ENCODE measurements at regions not wholly inside any gene's neighbourhood (a gene's known extent, or its start where the extent isn't known, plus 50 kb on each side); places are given as distances from the start of the nearest gene placed in this dataset.
"Not testable (repeated sequence)": the region's sequence is repeated elsewhere in the genome, so short reads cannot be mapped to it uniquely, and the experiment has no call there.

- no peaks in the 10 kb centered on the region for H3K36me3 ChIP-seq (ENCODE audit: insufficient read depth, low read length)
Observed at GRCh38 chr7:77484785-77485184, 52.3 kb upstream of the PTPN12 start.

GRCh38 chr7:77482015-77482414 is 55.1 kb upstream of the PTPN12 start:
- no peaks in the 10 kb centered on the region for H3K36me3 ChIP-seq (ENCODE audit: insufficient read depth, low read length)
- CTCF ChIA-PET (ENCODE audit: partially characterized antibody) = no interaction called here
- no peak overlapping the region for H3K4me3 Mint-ChIP-seq
- H3K27me3 ChIP-seq (ENCODE audit: insufficient read depth, low read length) = no peaks in the 10 kb centered on the region
- no peak for DNase-seq
- H3K27me3 Mint-ChIP-seq = peaks cover 3 to 4% of the 10 kb centered on the region in 2 donors
- H3K27ac ChIP-seq (ENCODE audit: low read depth, low read length) = no peak overlapping the region
- H3K36me3 Mint-ChIP-seq = no peaks in the 10 kb centered on the region
- no peaks in the 10 kb centered on the region for H3K9me3 ChIP-seq (ENCODE audit: control insufficient read depth in 1 of 2, low read length in 2 of 2)
- no peaks in the 10 kb centered on the region for H3K4me1 ChIP-seq (ENCODE audit: insufficient read depth, low read length)
- H3K4me1 Mint-ChIP-seq = peaks cover 4 to 6% (median 5%) of the 10 kb centered on the region in 4 donors
- H3K4me3 ChIP-seq (ENCODE audit: low read length in 2 of 2) = no peak overlapping the region
- POLR2A ChIA-PET (ENCODE audit: partially characterized antibody) = no interaction called here
- peaks cover 0 to 2% (median 0%) of the 10 kb centered on the region in 8 donors for H3K9me3 Mint-ChIP-seq
- H3K27ac Mint-ChIP-seq = no peak overlapping the region
- intact Hi-C loops (cut with micrococcal nuclease) = no loop called here

More at GRCh38 chr7:77484785-77485184, 52.3 kb upstream of the PTPN12 start:
- DNase-seq = no peak
- ChIA-PET POLR2A (ENCODE audit: partially characterized antibody) (no interaction called here), CTCF (ENCODE audit: partially characterized antibody) (no interaction called here)
- Histone ChIP-seq H3K27ac (ENCODE audit: low read depth, low read length) (no peak overlapping the region), H3K4me1 (ENCODE audit: insufficient read depth, low read length) (no peaks in the 10 kb centered on the region), H3K4me3 (ENCODE audit: low read length in 2 of 2) (no peak overlapping the region), H3K27me3 (ENCODE audit: insufficient read depth, low read length) (no peaks in the 10 kb centered on the region), H3K9me3 (ENCODE audit: control insufficient read depth in 1 of 2, low read length in 2 of 2) (no peaks in the 10 kb centered on the region)
- Mint-ChIP-seq H3K9me3 (peaks cover 0 to 2% (median 0%) of the 10 kb centered on the region in 8 donors), H3K4me3 (no peak overlapping the region), H3K27me3 (peaks cover 3 to 9% of the 10 kb centered on the region in 2 donors), H3K4me1 (peaks cover 4 to 6% (median 6%) of the 10 kb centered on the region in 4 donors), H3K36me3 (no peaks in the 10 kb centered on the region), H3K27ac (peak overlapping the region in 2 of 7 donors; percentile 5 to 69)
- intact Hi-C loops (cut with micrococcal nuclease) = no loop called here

GRCh38 chr7:77481615-77482014 is 55.5 kb upstream of the PTPN12 start:
- Histone ChIP-seq H3K9me3 (ENCODE audit: control insufficient read depth in 1 of 2, low read length in 2 of 2) (no peaks in the 10 kb centered on the region), H3K27me3 (ENCODE audit: insufficient read depth, low read length) (no peaks in the 10 kb centered on the region), H3K27ac (ENCODE audit: low read depth, low read length) (no peak overlapping the region), H3K4me3 (ENCODE audit: low read length in 2 of 2) (no peak overlapping the region), H3K4me1 (ENCODE audit: insufficient read depth, low read length) (no peaks in the 10 kb centered on the region), H3K36me3 (ENCODE audit: insufficient read depth, low read length) (no peaks in the 10 kb centered on the region)
- DNase-seq = no peak
- POLR2A ChIA-PET (ENCODE audit: partially characterized antibody) = no interaction called here
- H3K27me3 Mint-ChIP-seq = peaks cover 3 to 4% of the 10 kb centered on the region in 2 donors
- peak overlapping the region in 1 of 7 donors; percentile 33 for H3K27ac Mint-ChIP-seq
- peaks cover 0 to 2% (median 0%) of the 10 kb centered on the region in 8 donors for H3K9me3 Mint-ChIP-seq
- intact Hi-C loops (cut with micrococcal nuclease) = no loop called here
- no peaks in the 10 kb centered on the region for H3K36me3 Mint-ChIP-seq
- H3K4me1 Mint-ChIP-seq = peaks cover 4 to 6% (median 5%) of the 10 kb centered on the region in 4 donors
- H3K4me3 Mint-ChIP-seq = no peak overlapping the region
- CTCF ChIA-PET (ENCODE audit: partially characterized antibody) = no interaction called here

- H3K4me1 ChIP-seq (ENCODE audit: insufficient read depth, low read length); H3K27me3 ChIP-seq (ENCODE audit: insufficient read depth, low read length); CTCF ChIA-PET (ENCODE audit: partially characterized antibody); H3K4me1 Mint-ChIP-seq; H3K27me3 Mint-ChIP-seq; H3K4me3 Mint-ChIP-seq; H3K9me3 ChIP-seq (ENCODE audit: control insufficient read depth in 1 of 2, low read length in 2 of 2); intact Hi-C loops (cut with micrococcal nuclease); H3K9me3 Mint-ChIP-seq; H3K36me3 Mint-ChIP-seq; POLR2A ChIA-PET (ENCODE audit: partially characterized antibody); H3K36me3 ChIP-seq (ENCODE audit: insufficient read depth, low read length); DNase-seq; H3K27ac Mint-ChIP-seq; H3K4me3 ChIP-seq (ENCODE audit: low read length in 2 of 2); H3K27ac ChIP-seq (ENCODE audit: low read depth, low read length): not testable (repeated sequence)
Observed at GRCh38 chr7:77480102-77480627, 56.9 kb upstream of the PTPN12 start.

GRCh38 chr7:77479536-77480088 is 57.5 kb upstream of the PTPN12 start:
- Mint-ChIP-seq H3K4me3 (no peak overlapping the region), H3K27ac (no peak overlapping the region), H3K36me3 (no peaks in the 10 kb centered on the region), H3K27me3 (peaks cover 2% of the 10 kb centered on the region in 2 donors), H3K9me3 (peaks cover 0 to 2% (median 0%) of the 10 kb centered on the region in 8 donors), H3K4me1 (peaks cover 4 to 6% (median 5%) of the 10 kb centered on the region in 4 donors)
- POLR2A ChIA-PET (ENCODE audit: partially characterized antibody) = no interaction called here
- no peak for DNase-seq
- CTCF ChIA-PET (ENCODE audit: partially characterized antibody) = interaction anchor here (0.7 kb wide), 1 partner anchor 156 kb away, joined by 3 read pairs; no protein-coding TSS in a partner anchor
- H3K4me1 ChIP-seq (ENCODE audit: insufficient read depth, low read length) = no peaks in the 10 kb centered on the region
- no peaks in the 10 kb centered on the region for H3K9me3 ChIP-seq (ENCODE audit: control insufficient read depth in 1 of 2, low read length in 2 of 2)
- H3K4me3 ChIP-seq (ENCODE audit: low read length in 2 of 2) = no peak overlapping the region
- H3K36me3 ChIP-seq (ENCODE audit: insufficient read depth, low read length) = no peaks in the 10 kb centered on the region
- no peak overlapping the region for H3K27ac ChIP-seq (ENCODE audit: low read depth, low read length)
- intact Hi-C loops (cut with micrococcal nuclease) = no loop called here
- no peaks in the 10 kb centered on the region for H3K27me3 ChIP-seq (ENCODE audit: insufficient read depth, low read length)

- no peaks in the 10 kb centered on the region for H3K4me1 ChIP-seq (ENCODE audit: insufficient read depth, low read length)
- H3K4me1 Mint-ChIP-seq = peaks cover 2 to 6% (median 5%) of the 10 kb centered on the region in 4 donors
- H3K9me3 Mint-ChIP-seq = peaks cover 0 to 2% (median 0%) of the 10 kb centered on the region in 8 donors
- no peaks in the 10 kb centered on the region for H3K36me3 Mint-ChIP-seq
- intact Hi-C loops (cut with micrococcal nuclease) = no loop called here
- no peaks in the 10 kb centered on the region for H3K9me3 ChIP-seq (ENCODE audit: control insufficient read depth in 1 of 2, low read length in 2 of 2)
- no peak overlapping the region for H3K27ac ChIP-seq (ENCODE audit: low read depth, low read length)
- H3K4me3 Mint-ChIP-seq = no peak overlapping the region
- H3K27me3 ChIP-seq (ENCODE audit: insufficient read depth, low read length) = no peaks in the 10 kb centered on the region
- no peak for DNase-seq
- peak overlapping the region in 1 of 7 donors; percentile 37 for H3K27ac Mint-ChIP-seq
- POLR2A ChIA-PET (ENCODE audit: partially characterized antibody) = no interaction called here
- H3K36me3 ChIP-seq (ENCODE audit: insufficient read depth, low read length) = no peaks in the 10 kb centered on the region
- CTCF ChIA-PET (ENCODE audit: partially characterized antibody) = interaction anchor here (0.9 kb wide), 1 partner anchor 186 kb away, joined by 3 read pairs; no protein-coding TSS in a partner anchor
- no peak overlapping the region for H3K4me3 ChIP-seq (ENCODE audit: low read length in 2 of 2)
- peaks cover 2% of the 10 kb centered on the region in 2 donors for H3K27me3 Mint-ChIP-seq
Observed at GRCh38 chr7:77476871-77477270, 60.2 kb upstream of the PTPN12 start.

- Mint-ChIP-seq H3K36me3 (no peaks in the 10 kb centered on the region), H3K27ac (no peak overlapping the region), H3K4me3 (no peak overlapping the region), H3K27me3 (peaks cover 0 to 2% of the 10 kb centered on the region in 2 donors), H3K9me3 (no peaks in the 10 kb centered on the region), H3K4me1 (peaks cover 0 to 1% (median 0%) of the 10 kb centered on the region in 4 donors)
- POLR2A ChIA-PET (ENCODE audit: partially characterized antibody) = no interaction called here
- no peaks in the 10 kb centered on the region for H3K27me3 ChIP-seq (ENCODE audit: insufficient read depth, low read length)
- H3K9me3 ChIP-seq (ENCODE audit: control insufficient read depth in 1 of 2, low read length in 2 of 2) = no peaks in the 10 kb centered on the region
- H3K36me3 ChIP-seq (ENCODE audit: insufficient read depth, low read length) = no peaks in the 10 kb centered on the region
- H3K27ac ChIP-seq (ENCODE audit: low read depth, low read length) = no peak overlapping the region
- H3K4me3 ChIP-seq (ENCODE audit: low read length in 2 of 2) = no peak overlapping the region
- CTCF ChIA-PET (ENCODE audit: partially characterized antibody) = no interaction called here
- H3K4me1 ChIP-seq (ENCODE audit: insufficient read depth, low read length) = no peaks in the 10 kb centered on the region
- intact Hi-C loops (cut with micrococcal nuclease) = no loop called here
- DNase-seq = no peak
Observed at GRCh38 chr7:77475181-77475580, 59.0 kb upstream of the GSAP start.

Measured in CD4-positive, alpha-beta memory T cell (primary cell).